Thymus (tissue), 11 donors: ENCODE measurements at regions not wholly inside any gene's neighbourhood (a gene's known extent, or its start where the extent isn't known, plus 50 kb on each side); places are given as distances from the start of the nearest gene placed in this dataset.

Experiments used
- DNase-seq, 9 donors: peaks; one replicate each; pipeline ENCODE4 v3.0.0-alpha.2; 2013; ENCODE audit warnings: low spot score in 9 of 9, low read depth in 6 of 9, missing footprints in 1 of 9
- H3K27ac ChIP-seq, 2 donors: one replicate each; pipeline ENCODE4 v1.5.1; 2013; ENCODE audit warnings: control low read depth in 1 of 2, low read depth in 1 of 2, low read length in 1 of 2, mild to moderate bottlenecking in 1 of 2, moderate library complexity in 1 of 2
- H3K27me3 ChIP-seq, 2 donors: one replicate each; pipeline ENCODE4 v1.5.1; 2013; ENCODE audit warnings: low read length in 1 of 2; ENCODE audit not compliant: control insufficient read depth in 2 of 2, insufficient read depth in 1 of 2
- H3K36me3 ChIP-seq, 2 donors: one replicate each; pipeline ENCODE4 v1.5.1; 2013; ENCODE audit warnings: low read length in 1 of 2, mild to moderate bottlenecking in 1 of 2, moderate library complexity in 1 of 2; ENCODE audit not compliant: control insufficient read depth in 2 of 2, insufficient read depth in 2 of 2
- H3K4me1 ChIP-seq, 2 donors: one replicate each; pipeline ENCODE4 v1.5.1; 2013; ENCODE audit warnings: low read length in 2 of 2; ENCODE audit not compliant: control insufficient read depth in 2 of 2, insufficient read depth in 2 of 2
- H3K4me3 ChIP-seq, 2 donors: one replicate each; pipeline ENCODE4 v1.5.1; 2013; ENCODE audit warnings: low read length in 2 of 2, control low read depth in 1 of 2, mild to moderate bottlenecking in 1 of 2
- H3K9me3 ChIP-seq, 2 donors: one replicate each; pipeline ENCODE4 v1.5.1; 2013; ENCODE audit warnings: low read length in 1 of 2, mild to moderate bottlenecking in 1 of 2; ENCODE audit not compliant: control insufficient read depth in 2 of 2, insufficient read depth in 1 of 2
- WGBS: extraction: QIAGEN DNeasy Blood & Tissue Kit; methylation state at CpG from one replicate; pipeline ENCODE4 v1.1.7; 2013; 5-methylcytosine and 5-hydroxymethylcytosine counted together
- donor health status: healthy.

DNA sequence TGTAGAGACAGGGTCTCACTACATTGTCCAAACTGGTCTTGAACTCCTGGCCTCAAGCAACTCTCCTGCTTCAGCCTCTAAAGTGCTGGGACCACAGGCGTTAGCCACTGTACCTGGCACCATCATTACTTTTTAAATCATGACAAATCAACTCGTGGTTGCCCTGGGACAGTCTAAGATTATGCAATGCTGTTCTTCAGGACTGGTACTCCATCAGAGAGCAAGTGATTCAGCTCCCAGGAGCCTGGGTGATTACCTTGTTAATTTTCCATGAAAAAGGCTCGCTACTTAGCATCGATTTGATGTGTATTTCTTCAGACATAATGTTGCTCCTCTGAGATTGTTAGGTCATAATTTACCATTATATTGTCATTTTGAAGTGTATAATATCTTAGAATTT lies 158.9 kb upstream of the STEAP4 start:
- Histone ChIP-seq H3K9me3 (no peaks in the 10 kb centered on the region), H3K27me3 (no peaks in the 10 kb centered on the region), H3K4me1 (no peaks in the 10 kb centered on the region), H3K27ac (no peak overlapping the region), H3K4me3 (no peak overlapping the region), H3K36me3 (no peaks in the 10 kb centered on the region)
- WGBS, result 83% methylated on average over 4 of the region's 4 CpGs
- no peak for DNase-seq

- H3K9me3 ChIP-seq, result no peaks in the 10 kb centered on the region
- no peak overlapping the region for H3K27ac ChIP-seq
- H3K36me3 ChIP-seq, result no peaks in the 10 kb centered on the region
- no peaks in the 10 kb centered on the region for H3K4me1 ChIP-seq
- no peak for DNase-seq
- no peak overlapping the region for H3K4me3 ChIP-seq
- no peaks in the 10 kb centered on the region for H3K27me3 ChIP-seq
Observed at GRCh38 chr7:88462799-88463198, 156.1 kb upstream of the STEAP4 start.

DNA sequence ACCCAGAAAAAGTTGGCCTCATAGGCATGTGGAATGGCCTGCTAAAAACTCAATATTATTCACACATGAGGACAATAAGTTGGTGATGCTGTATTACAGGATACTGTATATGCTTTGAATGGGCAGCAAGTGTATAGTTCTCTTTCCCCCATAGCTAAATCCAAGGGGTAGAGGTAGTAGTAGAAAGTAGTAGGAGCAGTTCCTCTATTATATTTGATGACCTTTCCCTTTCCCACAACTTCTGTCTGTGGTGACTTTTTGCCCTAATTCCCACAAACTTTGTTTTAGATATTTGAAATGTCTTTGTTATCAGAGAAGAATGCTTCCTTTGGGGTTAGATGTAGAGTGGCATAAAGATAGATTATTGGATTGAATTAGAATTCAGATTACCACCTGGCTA lies 154.0 kb upstream of the STEAP4 start:
- DNase-seq, result no peak
- Histone ChIP-seq H3K9me3 (no peaks in the 10 kb centered on the region), H3K27me3 (no peaks in the 10 kb centered on the region), H3K27ac (no peak overlapping the region), H3K4me3 (no peak overlapping the region), H3K36me3 (no peaks in the 10 kb centered on the region), H3K4me1 (no peaks in the 10 kb centered on the region)

GRCh38 chr7:88458946-88459345 lies 152.3 kb upstream of the STEAP4 start:
- no peaks in the 10 kb centered on the region for H3K36me3 ChIP-seq
- no peaks in the 10 kb centered on the region for H3K4me1 ChIP-seq
- DNase-seq, result no peak

GRCh38 chr7:88458279-88458678 lies 151.6 kb upstream of the STEAP4 start:
- no peak overlapping the region for H3K4me3 ChIP-seq
- H3K4me1 ChIP-seq, result no peaks in the 10 kb centered on the region
- no peaks in the 10 kb centered on the region for H3K36me3 ChIP-seq
- no peaks in the 10 kb centered on the region for H3K27me3 ChIP-seq
- H3K9me3 ChIP-seq, result no peaks in the 10 kb centered on the region
- DNase-seq, result no peak
- H3K27ac ChIP-seq, result no peak overlapping the region

More at GRCh38 chr7:88458946-88459345, 152.3 kb upstream of the STEAP4 start:
- Histone ChIP-seq H3K4me3 (no peak overlapping the region), H3K27ac (no peak overlapping the region), H3K9me3 (no peaks in the 10 kb centered on the region), H3K27me3 (no peaks in the 10 kb centered on the region)

- H3K9me3 ChIP-seq, result no peaks in the 10 kb centered on the region
- no peak overlapping the region for H3K27ac ChIP-seq
- H3K4me3 ChIP-seq, result no peak overlapping the region
- H3K4me1 ChIP-seq, result no peaks in the 10 kb centered on the region
- no peaks in the 10 kb centered on the region for H3K36me3 ChIP-seq
- no peak for DNase-seq
- WGBS, result 96% methylated on average over 1 of the region's 1 CpG
- H3K27me3 ChIP-seq, result no peaks in the 10 kb centered on the region
Observed at GRCh38 chr7:88457320-88457719, 150.6 kb upstream of the STEAP4 start.

DNA sequence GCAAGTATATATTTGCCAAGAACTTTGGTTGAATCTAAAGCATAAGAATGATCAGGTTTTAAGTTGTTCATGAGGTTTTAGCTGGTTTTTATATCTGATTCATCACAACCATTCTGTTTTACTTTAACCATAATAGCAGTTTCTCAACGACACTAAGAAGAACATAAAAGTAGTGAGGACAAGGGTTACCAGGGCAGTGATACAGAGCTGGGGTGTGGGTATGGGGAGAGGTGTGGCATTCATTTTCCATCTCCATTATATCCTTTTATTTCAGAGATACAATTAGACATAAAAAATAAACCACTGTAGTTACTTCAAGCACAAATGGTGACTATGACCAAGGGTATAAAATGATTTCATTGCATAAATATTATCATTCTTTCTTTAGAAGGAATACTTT lies 149.8 kb upstream of the STEAP4 start:
- Histone ChIP-seq H3K9me3 (no peaks in the 10 kb centered on the region), H3K4me1 (no peaks in the 10 kb centered on the region), H3K36me3 (no peaks in the 10 kb centered on the region), H3K4me3 (no peak overlapping the region), H3K27ac (no peak overlapping the region), H3K27me3 (no peaks in the 10 kb centered on the region)
- WGBS, result 45% methylated on average over 1 of the region's 1 CpG
- no peak for DNase-seq

- DNase-seq, result no peak
- no peaks in the 10 kb centered on the region for H3K27me3 ChIP-seq
- WGBS, result 90% methylated on average over 1 of the region's 1 CpG
Observed at GRCh38 chr7:88455696-88456095, 149.0 kb upstream of the STEAP4 start.

GRCh38 chr7:88452646-88453045 lies 146.0 kb upstream of the STEAP4 start:
- DNase-seq, result no peak
- whole genome bisulfite sequencing, result 93% methylated on average over 3 of the region's 3 CpGs

More at GRCh38 chr7:88455696-88456095, 149.0 kb upstream of the STEAP4 start:
- Histone ChIP-seq H3K9me3 (no peaks in the 10 kb centered on the region), H3K27ac (no peak overlapping the region), H3K4me3 (no peak overlapping the region), H3K36me3 (no peaks in the 10 kb centered on the region), H3K4me1 (no peaks in the 10 kb centered on the region)

DNA sequence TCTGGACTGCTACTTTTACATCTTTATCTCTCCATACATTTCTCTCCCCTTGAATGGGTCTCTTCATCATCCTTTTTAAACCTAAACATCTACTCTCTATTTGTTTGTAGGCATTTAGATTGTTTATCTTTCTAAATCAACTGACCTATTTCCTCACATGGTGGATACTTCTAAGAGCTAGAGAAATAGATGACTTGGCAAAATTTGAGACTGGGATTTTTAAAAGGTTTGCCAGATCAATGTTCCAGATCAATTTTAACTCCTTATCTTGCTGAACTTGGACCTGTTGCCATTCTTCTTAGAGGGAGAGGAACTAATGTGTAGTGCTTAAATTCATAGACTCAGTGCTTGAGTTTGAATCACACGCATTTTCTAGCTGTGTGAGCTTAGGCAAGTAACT lies 144.2 kb upstream of the STEAP4 start:
- Histone ChIP-seq H3K36me3 (no peaks in the 10 kb centered on the region), H3K27me3 (no peaks in the 10 kb centered on the region), H3K4me3 (no peak overlapping the region), H3K9me3 (no peaks in the 10 kb centered on the region), H3K4me1 (no peaks in the 10 kb centered on the region), H3K27ac (no peak overlapping the region)
- no peak for DNase-seq
- WGBS, result 99% methylated on average over 1 of the region's 1 CpG

More at GRCh38 chr7:88452646-88453045, 146.0 kb upstream of the STEAP4 start:
- no peaks in the 10 kb centered on the region for H3K27me3 ChIP-seq
- no peak overlapping the region for H3K27ac ChIP-seq
- no peaks in the 10 kb centered on the region for H3K9me3 ChIP-seq
- no peaks in the 10 kb centered on the region for H3K4me1 ChIP-seq
- no peak overlapping the region for H3K4me3 ChIP-seq
- no peaks in the 10 kb centered on the region for H3K36me3 ChIP-seq
